Parathyroid adenoma (tissue), 2 donors: ENCODE measurements at regions not wholly inside any gene's neighbourhood (a gene's known extent, or its start where the extent isn't known, plus 50 kb on each side); places are given as distances from the start of the nearest gene placed in this dataset.

Experiments
- H2AFZ ChIP-seq: fragments of 300-600 bp; sonication (generic); one replicate; pipeline ENCODE4 v1.7.0; 2017; ENCODE audit warnings: antibody characterized with exemption, mild to moderate bottlenecking
- H3K27ac ChIP-seq: fragments of 300-600 bp; sonication (generic); one replicate; pipeline ENCODE4 v1.7.0; 2017
- H3K27me3 ChIP-seq: fragments of 300-600 bp; sonication (generic); one replicate; pipeline ENCODE4 v1.7.0; 2017; ENCODE audit warnings: low read length; ENCODE audit not compliant: control insufficient read depth, insufficient read depth
- H3K36me3 ChIP-seq: fragments of 300-600 bp; sonication (generic); one replicate; pipeline ENCODE4 v1.7.0; 2017; ENCODE audit warnings: low read length; ENCODE audit not compliant: control insufficient read depth, insufficient read depth
- H3K4me1 ChIP-seq: fragments of 300-600 bp; sonication (generic); one replicate; pipeline ENCODE4 v1.7.0; 2017; ENCODE audit warnings: control low read depth
- H3K4me2 ChIP-seq: fragments of 300-600 bp; sonication (generic); one replicate; pipeline ENCODE4 v1.7.0; 2017; ENCODE audit warnings: low read length
- H3K4me3 ChIP-seq: fragments of 300-600 bp; sonication (generic); one replicate; pipeline ENCODE4 v1.7.0; 2017; ENCODE audit warnings: low read depth, low read length
- H3K79me2 ChIP-seq: fragments of 300-600 bp; sonication (generic); one replicate; pipeline ENCODE4 v1.7.0; 2017; ENCODE audit warnings: control low read depth
- H3K9ac ChIP-seq: fragments of 300-600 bp; sonication (generic); one replicate; pipeline ENCODE4 v1.7.0; 2017; ENCODE audit warnings: mild to moderate bottlenecking
- H3K9me3 ChIP-seq: fragments of 300-600 bp; sonication (generic); one replicate; pipeline ENCODE4 v1.7.0; 2017; ENCODE audit warnings: low read length; ENCODE audit not compliant: control insufficient read depth
- CTCF ChIP-seq: fragments of 300-600 bp; sonication (generic); IDR thresholded peaks from one replicate; pipeline ENCODE4 v1.7.0; 2017; ENCODE audit warnings: antibody characterized with exemption, mild to moderate bottlenecking
- donor health status: primary hyperparathyroidism.

GRCh38 chr4:187491959-187492358 is 503.6 kb upstream of the ZFP42 start:
- Histone ChIP-seq H3K4me1 (no peaks in the 10 kb centered on the region), H2AFZ (no peak overlapping the region), H3K27ac (no peak overlapping the region), H3K27me3 (no peaks in the 10 kb centered on the region), H3K79me2 (no peaks in the 10 kb centered on the region), H3K9ac (no peak overlapping the region), H3K4me3 (no peak overlapping the region), H3K9me3 (no peaks in the 10 kb centered on the region), H3K36me3 (no peaks in the 10 kb centered on the region), H3K4me2 (no peak overlapping the region)
- TF ChIP-seq CTCF = no peak

- Histone ChIP-seq H3K27me3 (no peaks in the 10 kb centered on the region), H3K9me3 (no peaks in the 10 kb centered on the region), H2AFZ (no peak overlapping the region), H3K4me1 (no peaks in the 10 kb centered on the region), H3K27ac (no peak overlapping the region), H3K36me3 (no peaks in the 10 kb centered on the region), H3K79me2 (no peaks in the 10 kb centered on the region), H3K9ac (no peak overlapping the region), H3K4me2 (no peak overlapping the region), H3K4me3 (no peak overlapping the region)
- TF ChIP-seq CTCF = no peak
Measured at GRCh38 chr4:187493661-187494060, 501.9 kb upstream of the ZFP42 start.

GRCh38 chr4:187499956-187500355 is 495.6 kb upstream of the ZFP42 start:
- no peak overlapping the region for H2AFZ ChIP-seq
- no peak overlapping the region for H3K4me2 ChIP-seq
- TF ChIP-seq CTCF = no peak
- H3K27me3 ChIP-seq = no peaks in the 10 kb centered on the region
- no peak overlapping the region for H3K9ac ChIP-seq
- no peaks in the 10 kb centered on the region for H3K36me3 ChIP-seq
- no peaks in the 10 kb centered on the region for H3K9me3 ChIP-seq
- no peak overlapping the region for H3K27ac ChIP-seq
- no peaks in the 10 kb centered on the region for H3K79me2 ChIP-seq
- no peaks in the 10 kb centered on the region for H3K4me1 ChIP-seq
- no peak overlapping the region for H3K4me3 ChIP-seq

GRCh38 chr4:187500796-187501195 is 494.8 kb upstream of the ZFP42 start:
- Histone ChIP-seq H3K27me3 (no peaks in the 10 kb centered on the region), H3K9me3 (no peaks in the 10 kb centered on the region), H3K9ac (no peak overlapping the region), H2AFZ (no peak overlapping the region), H3K4me1 (no peaks in the 10 kb centered on the region), H3K36me3 (no peaks in the 10 kb centered on the region), H3K4me3 (no peak overlapping the region), H3K27ac (no peak overlapping the region), H3K4me2 (no peak overlapping the region), H3K79me2 (no peaks in the 10 kb centered on the region)
- TF ChIP-seq CTCF = no peak

GRCh38 chr4:187501731-187502130 is 493.8 kb upstream of the ZFP42 start:
- Histone ChIP-seq H2AFZ (no peak overlapping the region), H3K27me3 (no peaks in the 10 kb centered on the region), H3K4me1 (no peaks in the 10 kb centered on the region), H3K27ac (no peak overlapping the region), H3K9ac (no peak overlapping the region), H3K79me2 (no peaks in the 10 kb centered on the region), H3K4me2 (no peak overlapping the region), H3K4me3 (no peak overlapping the region), H3K9me3 (no peaks in the 10 kb centered on the region), H3K36me3 (no peaks in the 10 kb centered on the region)
- no peak for TF ChIP-seq CTCF
